ENCODE measurements at regions not wholly inside any gene's neighbourhood (a gene's known extent, or its start where the extent isn't known, plus 50 kb on each side); places are given as distances from the start of the nearest gene placed in this dataset.

GRCh38 chr3:24881239-24881638 is 386.6 kb upstream of the THRB start:
- no peaks in the 10 kb centered on the region for H3K4me1 ChIP-seq (ENCODE audit: control insufficient read depth in 2 of 2, insufficient read depth in 2 of 2, low read length in 2 of 2)
- H3K4me3 ChIP-seq (ENCODE audit: low read length in 2 of 2) = no peak overlapping the region
- H3K27ac ChIP-seq (ENCODE audit: low read depth in 1 of 2, low read length in 1 of 2) = no peak overlapping the region
- H3K36me3 ChIP-seq (ENCODE audit: control insufficient read depth in 2 of 2, insufficient read depth in 2 of 2, low read length in 1 of 2) = no peaks in the 10 kb centered on the region
- 90% methylated on average over 2 of the region's 2 CpGs for WGBS
- DNase-seq (ENCODE audit: low read depth in 6 of 9, low spot score in 9 of 9) = no peak
- H3K9me3 ChIP-seq (ENCODE audit: control insufficient read depth in 2 of 2, insufficient read depth in 1 of 2, low read length in 1 of 2) = no peaks in the 10 kb centered on the region
- no peaks in the 10 kb centered on the region for H3K27me3 ChIP-seq (ENCODE audit: control insufficient read depth in 2 of 2, insufficient read depth in 1 of 2, low read length in 1 of 2)

GRCh38 chr3:24886501-24886900 is 391.9 kb upstream of the THRB start:
- Histone ChIP-seq H3K4me3 (ENCODE audit: low read length in 2 of 2) (no peak overlapping the region), H3K36me3 (ENCODE audit: control insufficient read depth in 2 of 2, insufficient read depth in 2 of 2, low read length in 1 of 2) (no peaks in the 10 kb centered on the region), H3K27ac (ENCODE audit: low read depth in 1 of 2, low read length in 1 of 2) (no peak overlapping the region), H3K9me3 (ENCODE audit: control insufficient read depth in 2 of 2, insufficient read depth in 1 of 2, low read length in 1 of 2) (no peaks in the 10 kb centered on the region), H3K4me1 (ENCODE audit: control insufficient read depth in 2 of 2, insufficient read depth in 2 of 2, low read length in 2 of 2) (no peaks in the 10 kb centered on the region), H3K27me3 (ENCODE audit: control insufficient read depth in 2 of 2, insufficient read depth in 1 of 2, low read length in 1 of 2) (no peaks in the 10 kb centered on the region)
- DNase-seq (ENCODE audit: low read depth in 6 of 9, low spot score in 9 of 9) = no peak
- 84% methylated on average over 5 of the region's 5 CpGs for WGBS

- Histone ChIP-seq H3K4me3 (ENCODE audit: low read length in 2 of 2) (no peak overlapping the region), H3K9me3 (ENCODE audit: control insufficient read depth in 2 of 2, insufficient read depth in 1 of 2, low read length in 1 of 2) (no peaks in the 10 kb centered on the region), H3K36me3 (ENCODE audit: control insufficient read depth in 2 of 2, insufficient read depth in 2 of 2, low read length in 1 of 2) (no peaks in the 10 kb centered on the region), H3K4me1 (ENCODE audit: control insufficient read depth in 2 of 2, insufficient read depth in 2 of 2, low read length in 2 of 2) (no peaks in the 10 kb centered on the region), H3K27me3 (ENCODE audit: control insufficient read depth in 2 of 2, insufficient read depth in 1 of 2, low read length in 1 of 2) (no peaks in the 10 kb centered on the region), H3K27ac (ENCODE audit: low read depth in 1 of 2, low read length in 1 of 2) (no peak overlapping the region)
- DNase-seq (ENCODE audit: low read depth in 6 of 9, low spot score in 9 of 9) = no peak
- 90% methylated on average over 1 of the region's 1 CpG for WGBS
These were observed 395.4 kb upstream of the THRB start for GRCh38 chr3:24890012-24890411.

GRCh38 chr3:24899373-24899772 is 404.7 kb upstream of the THRB start:
- Histone ChIP-seq H3K27me3 (ENCODE audit: control insufficient read depth in 2 of 2, insufficient read depth in 1 of 2, low read length in 1 of 2) (no peaks in the 10 kb centered on the region), H3K27ac (ENCODE audit: low read depth in 1 of 2, low read length in 1 of 2) (no peak overlapping the region), H3K9me3 (ENCODE audit: control insufficient read depth in 2 of 2, insufficient read depth in 1 of 2, low read length in 1 of 2) (peaks cover 0 to 2% of the 10 kb centered on the region in 2 donors), H3K4me1 (ENCODE audit: control insufficient read depth in 2 of 2, insufficient read depth in 2 of 2, low read length in 2 of 2) (no peaks in the 10 kb centered on the region), H3K4me3 (ENCODE audit: low read length in 2 of 2) (no peak overlapping the region), H3K36me3 (ENCODE audit: control insufficient read depth in 2 of 2, insufficient read depth in 2 of 2, low read length in 1 of 2) (no peaks in the 10 kb centered on the region)
- 94% methylated on average over 4 of the region's 4 CpGs for WGBS
- no peak for DNase-seq (ENCODE audit: low read depth in 6 of 9, low spot score in 9 of 9)

- H3K4me1 ChIP-seq (ENCODE audit: control insufficient read depth in 2 of 2, insufficient read depth in 2 of 2, low read length in 2 of 2) = no peaks in the 10 kb centered on the region
- H3K27me3 ChIP-seq (ENCODE audit: control insufficient read depth in 2 of 2, insufficient read depth in 1 of 2, low read length in 1 of 2) = no peaks in the 10 kb centered on the region
- DNase-seq (ENCODE audit: low read depth in 6 of 9, low spot score in 9 of 9) = no peak
- peaks cover 0 to 2% of the 10 kb centered on the region in 2 donors for H3K9me3 ChIP-seq (ENCODE audit: control insufficient read depth in 2 of 2, insufficient read depth in 1 of 2, low read length in 1 of 2)
- no peak overlapping the region for H3K27ac ChIP-seq (ENCODE audit: low read depth in 1 of 2, low read length in 1 of 2)
- 92% methylated on average over 4 of the region's 4 CpGs for WGBS
- H3K4me3 ChIP-seq (ENCODE audit: low read length in 2 of 2) = no peak overlapping the region
- H3K36me3 ChIP-seq (ENCODE audit: control insufficient read depth in 2 of 2, insufficient read depth in 2 of 2, low read length in 1 of 2) = no peaks in the 10 kb centered on the region
These were observed 405.4 kb upstream of the THRB start for GRCh38 chr3:24899901-24900603.

GRCh38 chr3:24905266-24905665 is 410.6 kb upstream of the THRB start:
- Histone ChIP-seq H3K27me3 (ENCODE audit: control insufficient read depth in 2 of 2, insufficient read depth in 1 of 2, low read length in 1 of 2) (no peaks in the 10 kb centered on the region), H3K4me3 (ENCODE audit: low read length in 2 of 2) (no peak overlapping the region), H3K4me1 (ENCODE audit: control insufficient read depth in 2 of 2, insufficient read depth in 2 of 2, low read length in 2 of 2) (no peaks in the 10 kb centered on the region), H3K36me3 (ENCODE audit: control insufficient read depth in 2 of 2, insufficient read depth in 2 of 2, low read length in 1 of 2) (no peaks in the 10 kb centered on the region), H3K27ac (ENCODE audit: low read depth in 1 of 2, low read length in 1 of 2) (no peak overlapping the region), H3K9me3 (ENCODE audit: control insufficient read depth in 2 of 2, insufficient read depth in 1 of 2, low read length in 1 of 2) (no peaks in the 10 kb centered on the region)
- whole genome bisulfite sequencing = 97% methylated on average over 1 of the region's 1 CpG
- no peak for DNase-seq (ENCODE audit: low read depth in 6 of 9, low spot score in 9 of 9)

- H3K36me3 ChIP-seq (ENCODE audit: control insufficient read depth in 2 of 2, insufficient read depth in 2 of 2, low read length in 1 of 2) = no peaks in the 10 kb centered on the region
- WGBS = 95% methylated on average over 2 of the region's 2 CpGs
- no peak overlapping the region for H3K27ac ChIP-seq (ENCODE audit: low read depth in 1 of 2, low read length in 1 of 2)
- H3K4me3 ChIP-seq (ENCODE audit: low read length in 2 of 2) = no peak overlapping the region
- no peaks in the 10 kb centered on the region for H3K9me3 ChIP-seq (ENCODE audit: control insufficient read depth in 2 of 2, insufficient read depth in 1 of 2, low read length in 1 of 2)
- H3K27me3 ChIP-seq (ENCODE audit: control insufficient read depth in 2 of 2, insufficient read depth in 1 of 2, low read length in 1 of 2) = no peaks in the 10 kb centered on the region
- DNase-seq (ENCODE audit: low read depth in 6 of 9, low spot score in 9 of 9) = no peak
- no peaks in the 10 kb centered on the region for H3K4me1 ChIP-seq (ENCODE audit: control insufficient read depth in 2 of 2, insufficient read depth in 2 of 2, low read length in 2 of 2)
These were observed 412.5 kb upstream of the THRB start for GRCh38 chr3:24907106-24907505.

GRCh38 chr3:24911076-24911475 is 416.4 kb upstream of the THRB start:
- no peak overlapping the region for H3K4me3 ChIP-seq (ENCODE audit: low read length in 2 of 2)
- H3K27ac ChIP-seq (ENCODE audit: low read depth in 1 of 2, low read length in 1 of 2) = no peak overlapping the region
- no peaks in the 10 kb centered on the region for H3K36me3 ChIP-seq (ENCODE audit: control insufficient read depth in 2 of 2, insufficient read depth in 2 of 2, low read length in 1 of 2)
- H3K9me3 ChIP-seq (ENCODE audit: control insufficient read depth in 2 of 2, insufficient read depth in 1 of 2, low read length in 1 of 2) = no peaks in the 10 kb centered on the region
- H3K4me1 ChIP-seq (ENCODE audit: control insufficient read depth in 2 of 2, insufficient read depth in 2 of 2, low read length in 2 of 2) = no peaks in the 10 kb centered on the region
- WGBS = 92% methylated on average over 3 of the region's 3 CpGs
- no peak for DNase-seq (ENCODE audit: low read depth in 6 of 9, low spot score in 9 of 9)
- no peaks in the 10 kb centered on the region for H3K27me3 ChIP-seq (ENCODE audit: control insufficient read depth in 2 of 2, insufficient read depth in 1 of 2, low read length in 1 of 2)

- Histone ChIP-seq H3K36me3 (ENCODE audit: control insufficient read depth in 2 of 2, insufficient read depth in 2 of 2, low read length in 1 of 2) (no peaks in the 10 kb centered on the region), H3K27me3 (ENCODE audit: control insufficient read depth in 2 of 2, insufficient read depth in 1 of 2, low read length in 1 of 2) (no peaks in the 10 kb centered on the region), H3K9me3 (ENCODE audit: control insufficient read depth in 2 of 2, insufficient read depth in 1 of 2, low read length in 1 of 2) (no peaks in the 10 kb centered on the region), H3K4me1 (ENCODE audit: control insufficient read depth in 2 of 2, insufficient read depth in 2 of 2, low read length in 2 of 2) (no peaks in the 10 kb centered on the region), H3K27ac (ENCODE audit: low read depth in 1 of 2, low read length in 1 of 2) (no peak overlapping the region), H3K4me3 (ENCODE audit: low read length in 2 of 2) (no peak overlapping the region)
- DNase-seq (ENCODE audit: low read depth in 6 of 9, low spot score in 9 of 9) = no peak
- 99% methylated on average over 2 of the region's 2 CpGs for WGBS
These were observed 421.0 kb upstream of the THRB start for GRCh38 chr3:24915639-24916038.

Measured in thymus (tissue), 11 donors.